HG03175 (cell line): ENCODE measurements at regions not wholly inside any gene's neighbourhood (a gene's known extent, or its start where the extent isn't known, plus 50 kb on each side); places are given as distances from the start of the nearest gene placed in this dataset.
A peak's percentile ranks its signal among the peaks of the same experiment; 100 is the strongest.

Experiments
- ATAC-seq: cut with Tn5 transposase; IDR thresholded peaks from one replicate; pipeline ENCODE4 v1.9.1; 2021; ENCODE audit warnings: mild to moderate bottlenecking, moderate library complexity; ENCODE audit not compliant: unreplicated experiment

DNA sequence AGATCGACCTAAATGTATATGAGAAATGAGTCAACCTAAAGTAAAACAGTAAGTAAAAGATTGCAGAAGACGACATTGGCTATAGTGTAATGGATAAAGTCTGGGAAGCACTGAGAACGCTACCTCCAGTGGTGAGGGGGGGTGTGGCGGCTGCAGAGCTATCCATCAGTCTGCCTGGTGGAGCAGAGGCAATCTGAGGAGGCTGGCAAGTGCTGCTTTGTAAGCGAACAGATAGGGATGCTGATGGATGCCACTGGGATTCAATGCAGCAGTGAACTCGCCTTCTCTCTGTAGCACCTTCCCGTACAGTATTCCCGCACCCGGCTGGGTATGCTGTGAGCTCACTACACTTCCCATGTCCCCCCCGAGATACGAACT lies 261.5 kb downstream of the NSG2 start:
- ATAC-seq: no peak

DNA sequence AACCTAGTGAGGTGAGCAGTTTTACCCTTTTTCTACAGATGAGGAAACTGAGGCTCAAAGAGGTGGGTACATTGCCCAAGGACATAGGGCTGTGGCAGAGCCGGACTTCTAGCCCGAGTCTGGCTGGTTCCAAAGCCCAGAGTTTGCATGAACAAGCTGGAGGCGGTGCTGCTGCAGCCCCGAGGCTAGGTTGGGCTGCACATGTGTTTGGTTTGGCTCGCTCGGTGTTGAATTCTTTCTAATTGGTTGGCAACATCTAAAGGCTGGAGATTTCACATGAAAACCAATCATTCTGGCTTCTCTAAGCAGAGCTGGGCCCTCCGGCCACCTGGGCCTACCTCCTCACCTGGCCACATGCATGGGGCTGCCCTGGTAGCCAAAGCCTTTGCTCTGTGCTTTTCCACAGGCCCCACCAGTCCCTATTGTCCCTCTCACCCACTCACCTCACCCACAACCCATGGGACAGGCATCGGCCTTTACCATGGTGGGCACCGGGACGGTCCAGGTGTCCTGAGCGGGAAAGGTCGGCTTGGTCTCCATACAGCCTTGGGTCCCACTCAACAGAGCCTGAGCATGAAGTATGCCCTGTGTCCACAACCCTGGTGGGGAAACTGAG lies 262.3 kb downstream of the NSG2 start:
- ATAC-seq: no peak

DNA sequence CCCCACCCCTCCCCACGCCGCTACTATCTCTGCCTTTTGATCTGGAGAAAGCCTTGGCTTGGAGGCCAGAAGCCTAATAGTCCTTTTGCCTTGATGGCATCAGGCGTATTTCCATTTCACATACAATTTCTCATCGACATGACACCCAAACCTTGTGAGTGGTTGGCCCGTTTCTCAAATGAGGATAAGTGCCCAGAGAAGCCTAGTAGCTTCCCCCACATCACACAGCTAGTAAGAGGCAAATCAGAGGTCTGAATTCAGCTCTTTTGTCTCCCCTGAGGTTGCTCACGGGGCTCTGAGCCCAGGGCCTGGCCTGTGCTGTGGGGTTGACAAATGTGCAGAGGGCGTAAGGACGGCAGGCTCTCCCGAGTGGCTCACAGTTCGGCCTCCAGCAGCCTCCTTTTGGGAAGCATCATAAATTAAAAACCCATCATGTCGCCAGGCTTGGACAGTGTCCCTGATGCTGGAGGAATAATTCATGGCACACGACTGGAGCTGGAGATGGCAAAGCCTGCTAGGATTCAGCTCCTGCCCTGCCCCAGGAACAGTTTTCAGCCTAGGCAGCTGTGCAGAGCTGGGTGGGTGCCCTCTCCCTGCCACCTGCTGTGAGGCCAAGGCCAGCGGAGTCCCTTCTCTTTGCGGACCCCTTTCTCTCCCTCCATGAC lies 263.8 kb downstream of the NSG2 start:
- no peak for ATAC-seq

DNA sequence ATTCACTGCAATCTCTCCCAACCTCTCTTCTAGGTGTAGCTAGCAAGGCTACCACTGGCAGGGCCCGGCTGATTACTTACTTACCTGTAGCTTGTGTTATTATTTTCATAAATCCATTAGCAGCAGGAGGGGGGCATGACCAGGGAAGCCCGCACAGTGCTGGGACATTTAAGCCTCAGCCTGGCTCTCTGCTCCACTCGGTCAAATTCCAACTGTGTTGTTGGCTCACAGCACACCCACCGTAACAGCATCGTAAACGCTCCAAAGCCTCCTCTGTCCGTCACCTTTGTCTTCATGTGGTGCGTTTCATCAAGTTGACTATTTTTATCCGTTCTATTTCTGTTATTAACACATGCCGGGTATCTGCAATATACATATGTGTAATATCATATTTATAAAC lies 264.7 kb downstream of the NSG2 start:
- ATAC-seq: no peak

DNA sequence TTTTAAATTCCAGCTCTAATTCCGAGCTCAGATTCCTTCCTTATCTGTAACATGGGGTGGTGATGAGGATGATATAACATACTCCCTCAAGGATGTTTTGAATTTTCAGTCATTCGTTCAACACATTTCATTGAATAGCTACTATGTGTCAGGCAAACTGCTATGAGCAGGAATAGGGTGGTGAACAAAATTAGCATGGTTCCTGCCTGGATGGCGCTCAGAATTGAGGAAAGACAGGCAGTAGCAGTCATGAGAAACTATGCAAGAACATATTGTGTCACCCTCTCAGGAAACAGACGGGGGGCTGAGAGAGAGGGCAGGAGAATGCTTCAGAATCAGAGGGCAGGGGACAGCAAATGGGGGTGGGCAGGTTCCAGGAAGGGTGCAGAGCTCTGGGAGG lies 265.2 kb downstream of the NSG2 start:
- ATAC-seq: no peak

DNA sequence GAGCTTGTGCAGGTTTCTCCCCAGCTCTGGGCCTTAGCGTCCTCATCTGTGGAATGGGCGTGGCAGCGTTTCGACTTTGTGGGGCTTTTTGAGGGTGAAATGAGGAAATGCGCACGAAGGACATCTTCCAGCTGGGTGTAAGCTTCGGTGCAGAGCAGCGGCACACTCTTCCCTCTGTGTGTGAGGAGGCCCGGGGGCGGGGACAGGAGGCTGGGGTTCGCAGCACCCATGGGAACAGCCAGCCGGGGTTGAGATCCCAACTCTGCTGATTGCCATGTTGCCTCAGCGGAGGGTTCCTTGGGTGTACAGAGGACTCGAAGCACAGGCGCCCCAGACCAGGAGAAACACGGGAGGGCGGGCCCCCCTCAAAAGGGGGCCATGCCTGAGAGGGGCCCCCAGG lies 265.6 kb downstream of the NSG2 start:
- ATAC-seq: no peak

DNA sequence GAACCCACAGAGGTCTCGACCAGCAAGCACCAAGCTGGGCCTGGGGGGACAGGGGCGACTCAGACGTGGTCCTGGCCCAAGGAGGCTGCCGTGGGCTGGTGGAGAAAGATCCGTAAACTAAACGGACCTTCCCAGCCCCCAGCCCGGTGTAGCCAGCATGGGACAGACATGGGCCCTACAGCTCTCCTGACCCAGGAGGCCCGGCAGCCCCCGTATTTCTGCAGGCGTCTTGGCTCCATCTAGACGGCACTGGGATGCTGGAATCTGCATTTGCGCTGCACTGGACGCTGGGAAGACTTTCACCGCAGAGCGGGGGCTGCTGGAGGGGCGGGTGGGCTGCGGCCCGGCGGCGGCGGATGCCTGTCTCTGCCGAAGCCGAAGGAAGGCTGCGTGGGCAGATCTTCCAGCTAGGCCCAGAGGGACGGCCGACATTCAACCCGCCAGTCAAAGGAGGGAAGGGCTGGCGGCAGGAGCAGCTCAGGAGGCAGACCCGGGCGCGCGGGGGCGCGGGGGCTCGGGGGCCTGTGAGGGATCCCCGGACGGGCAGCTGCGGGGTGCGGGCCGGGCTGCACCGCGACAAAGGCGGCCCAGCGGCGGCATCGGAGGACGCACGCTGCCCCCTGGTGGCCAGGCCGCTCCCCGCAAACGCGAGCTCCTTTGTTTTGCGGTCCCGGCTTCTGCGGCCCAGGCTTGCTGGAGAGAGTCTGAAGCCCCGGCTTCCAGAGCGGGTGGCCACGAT lies 266.2 kb downstream of the NSG2 start:
- ATAC-seq: peak; percentile 59

DNA sequence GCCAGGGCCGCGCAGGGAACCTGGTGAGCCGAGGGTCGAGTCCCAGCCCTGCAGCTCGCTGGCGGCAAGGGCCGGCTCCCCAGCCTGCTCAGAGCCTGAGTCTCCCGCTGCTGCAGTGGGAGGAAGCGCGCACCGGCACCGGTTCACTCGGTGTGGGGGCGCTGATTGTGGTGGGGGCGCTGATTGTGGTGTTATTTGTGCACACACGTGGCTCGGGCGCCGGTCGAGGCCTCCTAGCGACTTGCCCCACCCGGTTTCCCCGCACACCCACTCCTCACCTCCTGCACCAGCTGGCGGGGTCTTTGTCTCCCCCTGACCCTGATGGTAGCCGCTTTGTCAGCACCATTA lies 266.7 kb downstream of the NSG2 start:
- ATAC-seq: no peak

DNA sequence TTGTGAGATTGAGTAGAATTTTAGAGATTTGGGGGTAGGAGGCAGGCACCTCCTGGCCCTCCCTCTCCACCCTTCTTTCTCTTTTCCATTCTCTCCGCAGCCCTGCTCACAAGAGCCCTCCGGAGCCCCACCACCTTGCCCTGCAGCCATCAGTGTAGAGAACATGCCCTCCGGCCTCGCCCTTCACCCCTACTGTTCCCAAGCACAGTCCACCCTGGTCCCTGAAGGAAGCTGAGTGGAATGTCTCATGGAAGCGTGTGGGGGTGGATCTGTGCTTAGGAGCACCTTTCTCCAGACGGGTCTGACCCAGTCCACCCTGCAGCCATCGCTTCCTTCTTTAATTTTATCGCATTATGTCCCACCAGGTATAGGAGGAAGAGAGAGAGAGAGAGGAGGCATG lies 267.1 kb downstream of the NSG2 start:
- no peak for ATAC-seq

DNA sequence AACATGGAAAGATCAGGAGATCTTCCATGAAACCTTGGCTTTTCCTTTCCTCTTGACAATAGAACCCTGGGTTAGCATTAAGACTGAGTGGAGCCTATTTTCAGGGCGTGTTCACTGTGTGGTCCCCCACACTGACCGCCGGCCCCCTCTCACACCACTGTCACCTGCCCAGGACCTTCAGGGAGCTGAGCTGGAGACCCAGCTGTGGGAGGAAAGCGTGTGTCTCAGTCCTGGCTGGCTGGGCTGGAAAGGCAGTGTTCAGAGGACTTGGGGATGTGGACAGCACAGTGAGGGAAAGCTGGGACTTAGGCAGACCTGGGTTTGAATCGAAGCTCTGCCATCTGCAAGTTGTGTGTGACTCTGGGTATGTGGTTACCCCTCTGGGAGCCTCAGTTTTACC lies 268.1 kb downstream of the NSG2 start:
- no peak for ATAC-seq

DNA sequence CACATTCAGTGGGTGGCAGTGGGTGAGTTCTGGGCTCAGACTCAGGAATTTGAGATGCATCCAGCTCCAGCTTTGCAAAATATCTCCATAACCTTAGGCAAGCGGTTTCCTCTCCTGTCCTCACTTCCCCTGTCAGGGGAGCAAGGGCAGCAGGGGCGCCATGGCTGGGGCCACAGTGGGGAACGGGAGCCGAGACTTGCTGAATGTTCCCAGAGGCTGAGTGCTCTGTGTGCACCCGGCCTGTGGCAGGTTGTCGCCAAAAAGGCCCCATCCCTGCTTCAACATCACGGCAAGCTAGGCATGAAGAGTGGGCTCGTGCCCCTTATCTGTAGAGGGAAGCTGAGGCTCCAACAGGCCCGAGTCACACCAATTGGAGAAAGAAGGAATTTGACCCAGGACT lies 268.8 kb downstream of the NSG2 start:
- no peak for ATAC-seq

DNA sequence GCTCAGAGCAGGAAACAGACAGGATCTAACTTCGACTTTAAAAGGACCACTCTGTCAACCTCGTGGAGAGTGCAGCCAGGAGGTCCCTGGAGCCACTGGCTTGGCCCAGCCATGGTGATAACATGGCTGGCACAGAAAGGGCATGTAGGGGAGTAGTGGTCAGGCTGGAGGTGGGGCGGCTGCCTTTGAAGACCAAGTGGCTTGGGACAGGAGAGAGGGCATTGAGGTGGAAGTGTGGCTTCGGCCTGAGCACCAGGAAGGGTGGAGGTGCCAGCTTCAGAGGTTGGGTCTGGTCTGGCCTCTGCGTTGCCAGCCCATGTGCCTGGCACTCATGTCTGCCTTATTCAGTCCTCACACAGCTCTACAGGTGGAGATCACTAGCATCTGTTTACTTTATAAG lies 270.0 kb downstream of the NSG2 start:
- no peak for ATAC-seq

DNA sequence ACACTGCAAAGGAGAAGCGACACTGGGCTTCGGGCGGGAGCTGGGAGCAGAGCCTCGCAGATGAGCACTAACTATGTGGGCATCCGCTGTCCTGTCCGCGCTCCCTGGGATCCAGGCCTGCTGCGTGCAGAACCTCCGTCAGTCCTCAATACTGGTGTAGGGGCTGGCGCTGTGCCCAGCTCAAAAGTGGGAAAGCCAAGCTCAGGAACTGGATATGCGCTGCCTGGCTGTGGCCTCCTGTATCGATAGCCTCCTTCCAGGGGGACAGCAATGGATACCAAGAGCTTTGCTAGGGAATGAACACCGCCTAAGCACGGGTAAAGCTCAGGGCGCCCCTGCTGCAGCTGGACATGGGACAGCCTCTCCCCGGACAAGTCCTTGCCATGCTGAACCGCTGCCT lies 270.4 kb downstream of the NSG2 start:
- ATAC-seq: no peak

DNA sequence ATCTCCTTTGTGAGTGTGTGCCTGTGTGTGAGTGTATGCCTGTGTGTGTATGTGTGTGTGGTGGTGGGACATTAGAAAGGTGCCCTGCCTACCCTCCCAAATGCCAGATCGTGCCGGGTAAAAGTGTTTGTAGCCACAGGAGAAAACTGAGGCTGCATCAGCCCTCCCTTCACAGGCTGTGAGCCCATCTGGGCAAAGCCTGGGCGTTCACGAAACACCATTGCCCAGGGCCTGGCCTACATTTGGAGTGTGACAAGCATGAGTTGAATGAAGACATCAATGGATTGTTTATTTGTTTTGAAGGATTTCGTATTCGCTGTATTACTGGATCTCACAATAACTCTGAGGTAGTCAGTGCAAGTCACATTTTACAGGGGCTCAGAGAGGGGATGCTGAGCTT lies 270.8 kb downstream of the NSG2 start:
- ATAC-seq: no peak

DNA sequence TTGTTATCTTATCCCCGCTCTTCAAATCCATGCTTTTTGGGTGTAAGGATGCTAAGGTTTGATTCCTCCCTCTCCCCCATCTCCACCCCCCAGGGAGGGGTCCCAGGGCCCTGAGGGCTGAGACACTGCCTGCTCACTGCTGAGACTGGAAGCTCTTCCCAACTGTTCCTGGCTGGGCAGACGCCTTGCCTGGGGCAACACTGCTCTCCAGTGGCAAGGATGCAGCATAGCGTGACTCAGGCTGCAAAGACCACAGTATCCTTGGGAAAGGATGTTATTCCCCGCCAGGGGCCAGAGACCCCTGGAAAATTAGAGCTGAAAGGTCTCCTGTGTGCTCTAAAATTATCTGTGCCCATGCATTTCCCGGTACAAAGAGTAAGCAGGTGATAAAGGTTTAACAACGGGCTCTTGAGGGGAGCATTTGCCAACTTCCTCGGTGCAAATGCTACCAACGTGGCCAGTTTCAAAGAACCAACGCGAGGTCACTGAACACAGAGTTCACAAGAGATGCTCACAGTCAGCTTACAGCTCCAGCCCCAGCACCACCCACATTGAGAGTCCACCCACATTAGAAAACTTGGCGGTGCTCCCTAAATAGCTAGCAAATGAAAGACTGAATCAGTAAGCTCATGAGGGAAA lies 271.9 kb downstream of the NSG2 start:
- no peak for ATAC-seq

DNA sequence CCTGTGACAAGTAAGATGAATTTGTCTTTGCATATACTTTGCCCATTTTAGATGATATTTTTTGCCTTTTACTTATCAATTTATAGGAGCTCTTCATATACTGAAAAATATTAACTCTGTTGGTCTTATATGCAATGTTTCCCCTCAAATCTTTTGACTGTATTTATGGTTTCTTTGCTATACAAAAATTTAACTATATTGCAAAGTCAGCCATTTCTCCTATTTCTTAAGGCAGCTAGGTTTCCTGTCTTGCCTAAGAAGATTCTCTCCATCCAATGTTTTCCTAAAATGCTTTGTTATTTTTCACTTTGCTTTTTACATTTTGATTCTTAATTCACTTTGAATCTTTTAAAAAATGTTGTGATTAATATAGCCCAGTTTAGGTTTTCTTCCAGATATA lies 273.1 kb downstream of the NSG2 start:
- ATAC-seq: no peak

DNA sequence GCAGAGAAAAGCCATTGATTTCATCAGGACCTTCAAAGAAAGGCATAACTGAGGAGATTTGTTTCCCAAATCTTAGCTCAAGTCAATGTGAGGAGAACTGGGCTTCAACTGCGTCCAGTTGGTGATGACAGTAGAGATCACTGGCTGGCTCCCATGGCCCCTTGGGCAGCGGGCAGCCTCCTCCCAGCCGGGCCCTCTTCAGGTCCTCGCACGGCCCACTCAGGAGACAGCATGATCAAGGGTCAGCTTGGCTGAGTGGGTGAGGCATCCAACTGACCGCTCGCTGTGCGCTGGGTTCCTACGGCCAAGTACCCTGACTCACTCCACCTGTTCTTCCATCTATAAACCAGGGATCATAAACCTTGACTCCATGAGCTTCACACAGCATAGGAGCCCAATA lies 274.0 kb downstream of the NSG2 start:
- no peak for ATAC-seq

DNA sequence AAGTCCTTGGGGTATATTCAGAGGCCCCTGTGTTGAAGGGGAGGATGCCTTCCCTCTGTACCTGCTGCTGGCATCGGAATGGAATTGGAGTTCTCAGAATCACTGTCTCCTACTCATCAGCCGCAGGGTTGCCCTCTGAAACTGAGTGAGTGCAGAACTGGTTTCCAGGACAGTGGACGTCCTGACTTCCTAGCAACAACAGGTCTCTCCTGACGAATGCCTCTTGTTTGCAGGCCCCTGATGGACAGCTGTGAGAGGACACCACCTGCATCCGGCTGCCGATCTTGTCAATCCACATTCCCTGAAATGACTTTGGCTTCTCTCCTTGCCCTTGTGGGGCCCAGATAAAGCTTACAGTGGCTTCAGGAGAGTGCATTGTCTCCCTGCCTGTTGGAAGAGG lies 274.5 kb downstream of the NSG2 start:
- ATAC-seq: no peak

DNA sequence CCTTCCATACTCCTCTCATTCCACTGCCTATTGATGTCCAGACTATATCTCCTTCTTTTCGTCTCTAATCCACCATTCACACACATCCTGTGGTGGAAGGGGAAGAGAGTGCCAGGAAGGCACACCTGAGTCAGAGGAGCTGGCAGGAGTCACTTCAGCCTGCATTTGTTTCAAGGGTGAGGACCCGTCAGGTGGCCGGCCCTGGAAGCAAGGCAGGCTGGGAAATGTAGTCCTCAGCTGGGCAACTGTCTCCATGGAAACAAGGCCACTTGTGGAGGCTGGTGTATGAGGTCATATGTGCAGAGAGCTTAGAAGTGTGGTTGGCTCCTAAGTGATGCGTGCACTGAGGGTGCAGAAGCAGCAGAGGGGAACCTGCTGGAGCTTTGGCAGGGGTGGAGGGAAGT lies 278.4 kb downstream of the NSG2 start:
- ATAC-seq: peak; percentile 72

DNA sequence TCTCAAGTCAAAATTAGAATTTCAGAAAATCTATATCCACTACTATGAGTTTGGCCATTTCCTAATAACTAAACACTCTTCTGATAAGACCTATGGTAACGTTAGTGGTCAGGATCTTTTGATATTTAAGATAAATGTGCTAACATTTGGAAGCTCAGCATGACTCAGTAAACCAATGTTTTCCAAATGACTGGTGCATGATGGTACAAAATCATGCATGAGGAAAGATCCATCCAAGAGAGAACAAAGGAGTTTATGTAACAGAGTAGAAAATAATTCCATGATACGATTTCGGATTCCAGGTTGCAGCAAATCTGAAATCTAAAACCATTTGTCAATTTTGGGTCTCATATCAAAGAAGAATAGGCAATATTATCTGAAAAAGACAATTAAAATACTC lies 279.2 kb downstream of the NSG2 start:
- ATAC-seq: no peak

DNA sequence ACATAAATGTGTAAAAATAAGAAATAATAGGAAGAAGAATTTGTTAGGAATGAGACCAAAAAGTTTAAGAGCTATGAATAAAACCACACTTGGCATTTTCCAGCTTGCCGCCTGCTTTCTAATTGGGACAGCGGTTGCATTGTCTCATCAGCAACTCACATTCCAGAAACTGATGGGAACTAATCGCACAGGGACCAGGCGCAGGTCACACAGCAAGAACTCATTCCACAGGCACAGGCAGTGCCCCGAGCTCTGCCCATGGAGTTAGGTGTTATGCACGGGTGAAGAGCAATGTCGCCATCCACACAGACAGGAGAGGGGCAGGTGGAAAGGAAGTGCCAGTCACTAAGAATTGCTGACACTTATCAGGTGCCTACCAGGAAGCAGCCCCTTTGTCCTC lies 279.9 kb downstream of the NSG2 start:
- no peak for ATAC-seq

DNA sequence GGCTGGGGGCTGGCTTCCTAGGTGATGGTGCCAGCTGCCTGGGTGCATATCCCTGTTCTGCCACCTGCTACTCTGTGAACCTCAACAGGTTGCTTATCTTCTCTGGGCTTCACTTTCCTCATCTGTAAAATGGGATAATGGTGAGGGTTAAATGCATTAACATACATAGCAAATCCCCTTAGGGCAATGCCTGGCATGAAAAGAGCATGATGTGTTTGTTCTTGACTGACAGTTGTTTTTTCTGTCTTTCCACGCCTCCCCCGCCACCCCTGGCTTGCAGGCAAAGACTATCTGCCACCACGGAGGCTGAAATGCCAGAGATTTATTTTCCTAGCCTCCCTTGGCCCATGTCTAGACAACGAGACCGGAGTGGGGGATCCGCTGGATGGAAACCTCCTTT lies 280.5 kb downstream of the NSG2 start:
- ATAC-seq: no peak
